ENCODE measurements at regions not wholly inside any gene's neighbourhood (a gene's known extent, or its start where the extent isn't known, plus 50 kb on each side); places are given as distances from the start of the nearest gene placed in this dataset.

- H2AFZ ChIP-seq (ENCODE audit: low read depth, low read length): no peak overlapping the region
- intact Hi-C loops (cut with micrococcal nuclease): no loop called here
- ChIA-PET POLR2A (interaction anchor here (0.6 kb wide), 1 partner anchor 318 kb away, joined by 4 read pairs; no protein-coding TSS in a partner anchor), CTCF (interaction anchor here (0.8 to 1.3 kb wide), 3 partner anchors 21 to 576 kb away, joined by 3 read pairs; no protein-coding TSS in a partner anchor)
- H3K36me3 ChIP-seq (ENCODE audit: control insufficient read depth in 2 of 2, extremely low read depth in 1 of 2, insufficient read depth in 2 of 2, low read length in 2 of 2): no peaks in the 10 kb centered on the region
- no peak overlapping the region for H3K27ac ChIP-seq (ENCODE audit: insufficient read depth, low read depth, low read length)
- no peaks in the 10 kb centered on the region for H3K9me1 ChIP-seq (replicated peaks; ENCODE audit: control insufficient read depth, extremely low read depth, insufficient read depth, low read length)
- H3K9me3 ChIP-seq (replicated peaks; ENCODE audit: control insufficient read depth, insufficient read depth, low read length): no peaks in the 10 kb centered on the region
- no peaks in the 10 kb centered on the region for H4K20me1 ChIP-seq (replicated peaks; ENCODE audit: control insufficient read depth, extremely low read depth, insufficient read depth, low read length)
- TF ChIP-seq MYC (IDR thresholded peaks at IDR 0.05; ENCODE audit: low read depth, low read length): no peak
- no peak for TF ChIP-seq MAX (IDR thresholded peaks at IDR 0.05; ENCODE audit: insufficient read depth, insufficient read length)
- TF ChIP-seq POLR2A (IDR thresholded peaks at IDR 0.05; ENCODE audit: low read depth, low read length): no peak
- TF ChIP-seq EZH2 (IDR thresholded peaks at IDR 0.05; ENCODE audit: borderline replicate concordance, low read depth, low read length, severe bottlenecking): no peak
- H3K9ac ChIP-seq (replicated peaks; ENCODE audit: extremely low read depth, insufficient read depth, low read length): no peak overlapping the region
- H3K27me3 ChIP-seq (ENCODE audit: control insufficient read depth in 2 of 2, insufficient read depth in 2 of 2, low read length in 2 of 2): no peaks in the 10 kb centered on the region
- dilution Hi-C loops (cut with MboI; ENCODE audit: extremely low pct_ligation_motif_present, low sequenced_read_pairs): no loop called here
- BruUV-seq (replicated peaks): no TSS peak
- H3K79me2 ChIP-seq (ENCODE audit: control insufficient read depth, insufficient read depth, low read length): no peaks in the 10 kb centered on the region
- no peak overlapping the region for H3K4me2 ChIP-seq (ENCODE audit: insufficient read depth, low read length)
- DNase-seq (ENCODE audit: low read depth, low spot score) (no peak), FAIRE-seq (no peak)
- no peak overlapping the region for H3K4me3 ChIP-seq (replicated peaks in 1 of 3; ENCODE audit: insufficient read depth in 1 of 3, low read depth in 1 of 3, low read length in 3 of 3)
- H3K4me1 ChIP-seq (ENCODE audit: control insufficient read depth, extremely low read depth, insufficient read depth, low read length): peaks cover 4% of the 10 kb centered on the region
Measured at GRCh38 chr15:77548589-77549557, 83.8 kb downstream of the LINGO1 start.

GRCh38 chr15:77547801-77548588 lies 84.7 kb downstream of the LINGO1 start:
- H3K4me2 ChIP-seq (ENCODE audit: insufficient read depth, low read length): no peak overlapping the region
- no peak for DNase-seq (ENCODE audit: low read depth, low spot score)
- no peaks in the 10 kb centered on the region for H3K9me1 ChIP-seq (replicated peaks; ENCODE audit: control insufficient read depth, extremely low read depth, insufficient read depth, low read length)
- ChIA-PET POLR2A (no interaction called here), CTCF (no interaction called here)
- TF ChIP-seq GATA2 (IDR thresholded peaks at IDR 0.05; ENCODE audit: insufficient read depth, insufficient read length, low read depth, low read length): no peak
- TF ChIP-seq POLR2A (IDR thresholded peaks at IDR 0.05; ENCODE audit: low read depth, low read length): no peak
- no peak for TF ChIP-seq CTCF (IDR thresholded peaks at IDR 0.05; ENCODE audit: extremely low read depth in 1 of 2, insufficient read depth in 1 of 2, low read depth in 1 of 2, low read length in 2 of 2)
- TF ChIP-seq MYC (IDR thresholded peaks at IDR 0.05; ENCODE audit: low read depth, low read length): no peak
- TF ChIP-seq EZH2 (IDR thresholded peaks at IDR 0.05; ENCODE audit: borderline replicate concordance, low read depth, low read length, severe bottlenecking): no peak
- TF ChIP-seq POLR2AphosphoS5 (IDR thresholded peaks at IDR 0.05; ENCODE audit: insufficient read depth, low read depth, low read length): no peak
- no peak for TF ChIP-seq JUN (IDR thresholded peaks at IDR 0.05; ENCODE audit: borderline replicate concordance, insufficient read depth, insufficient read length, low read depth)
- no peak for TF ChIP-seq MAX (IDR thresholded peaks at IDR 0.05; ENCODE audit: insufficient read depth, insufficient read length)
- no TSS peak for BruUV-seq (replicated peaks)
- H4K20me1 ChIP-seq (replicated peaks; ENCODE audit: control insufficient read depth, extremely low read depth, insufficient read depth, low read length): no peaks in the 10 kb centered on the region
- dilution Hi-C loops (cut with MboI; ENCODE audit: extremely low pct_ligation_motif_present, low sequenced_read_pairs) (no loop called here), intact Hi-C loops (cut with micrococcal nuclease) (no loop called here)
- H3K9me3 ChIP-seq (replicated peaks; ENCODE audit: control insufficient read depth, insufficient read depth, low read length): no peaks in the 10 kb centered on the region
- H3K4me3 ChIP-seq (replicated peaks in 1 of 3; ENCODE audit: insufficient read depth in 1 of 3, low read depth in 1 of 3, low read length in 3 of 3): no peak overlapping the region
- no peak overlapping the region for H2AFZ ChIP-seq (ENCODE audit: low read depth, low read length)
- H3K27me3 ChIP-seq (ENCODE audit: control insufficient read depth in 2 of 2, insufficient read depth in 2 of 2, low read length in 2 of 2): no peaks in the 10 kb centered on the region
- FAIRE-seq: no peak
- no peaks in the 10 kb centered on the region for H3K79me2 ChIP-seq (ENCODE audit: control insufficient read depth, insufficient read depth, low read length)
- no peaks in the 10 kb centered on the region for H3K36me3 ChIP-seq (ENCODE audit: control insufficient read depth in 2 of 2, extremely low read depth in 1 of 2, insufficient read depth in 2 of 2, low read length in 2 of 2)
- peaks cover 10% of the 10 kb centered on the region for H3K4me1 ChIP-seq (ENCODE audit: control insufficient read depth, extremely low read depth, insufficient read depth, low read length)
- no peak overlapping the region for H3K9ac ChIP-seq (replicated peaks; ENCODE audit: extremely low read depth, insufficient read depth, low read length)
- no peak overlapping the region for H3K27ac ChIP-seq (ENCODE audit: insufficient read depth, low read depth, low read length)

Measured in endothelial cell of umbilical vein (primary cell).